Kidney tubule cell (primary cell): ENCODE measurements at regions not wholly inside any gene's neighbourhood (a gene's known extent, or its start where the extent isn't known, plus 50 kb on each side); places are given as distances from the start of the nearest gene placed in this dataset.
"Not testable (repeated sequence)": the region's sequence is repeated elsewhere in the genome, so short reads cannot be mapped to it uniquely, and the experiment has no call there.

ENCODE experiments used
- DNase-seq: peaks from one replicate; pipeline ENCODE4 v3.0.0-alpha.2; 2018; ENCODE audit warnings: low spot score

- DNase-seq: no peak
Measured at GRCh38 chr1:30184393-30185141, 538.8 kb downstream of the MATN1 start.

GRCh38 chr1:30183895-30184294 lies 539.5 kb downstream of the MATN1 start:
- no peak for DNase-seq

- no peak for DNase-seq
Measured at GRCh38 chr1:30183006-30183405, 540.4 kb downstream of the MATN1 start.

- DNase-seq: no peak
Measured at GRCh38 chr1:30179942-30180543, 543.3 kb downstream of the MATN1 start.

- no peak for DNase-seq
Measured at GRCh38 chr1:30176477-30176876, 546.9 kb downstream of the MATN1 start.

GRCh38 chr1:30174499-30174898 lies 548.9 kb downstream of the MATN1 start:
- no peak for DNase-seq

- DNase-seq: no peak
Measured at GRCh38 chr1:30173560-30173959, 549.8 kb downstream of the MATN1 start.

- no peak for DNase-seq
Measured at GRCh38 chr1:30172757-30173156, 550.6 kb downstream of the MATN1 start.

GRCh38 chr1:30172299-30172694 lies 551.1 kb downstream of the MATN1 start:
- no peak for DNase-seq

- DNase-seq: no peak
Measured at GRCh38 chr1:30171537-30172298, 551.7 kb downstream of the MATN1 start.

GRCh38 chr1:30169269-30169668 lies 554.1 kb downstream of the MATN1 start:
- no peak for DNase-seq

GRCh38 chr1:30166174-30166573 lies 557.2 kb downstream of the MATN1 start:
- DNase-seq: no peak

- DNase-seq: no peak
Measured at GRCh38 chr1:30165116-30165515, 558.3 kb downstream of the MATN1 start.

- DNase-seq: no peak
Measured at GRCh38 chr1:30164693-30165092, 558.7 kb downstream of the MATN1 start.

GRCh38 chr1:30162565-30162964 lies 560.8 kb downstream of the MATN1 start:
- DNase-seq: no peak

GRCh38 chr1:30161953-30162352 lies 561.4 kb downstream of the MATN1 start:
- DNase-seq: no peak

- no peak for DNase-seq
Measured at GRCh38 chr1:30160999-30161689, 562.2 kb downstream of the MATN1 start.

GRCh38 chr1:30159015-30159414 lies 564.4 kb downstream of the MATN1 start:
- no peak for DNase-seq

GRCh38 chr1:30155698-30156097 lies 567.7 kb downstream of the MATN1 start:
- not testable (repeated sequence) for DNase-seq

- not testable (repeated sequence) for DNase-seq
Measured at GRCh38 chr1:30155253-30155652, 568.1 kb downstream of the MATN1 start.

- no peak for DNase-seq
Measured at GRCh38 chr1:30153743-30154449, 569.5 kb downstream of the MATN1 start.

GRCh38 chr1:30151826-30152225 lies 571.6 kb downstream of the MATN1 start:
- DNase-seq: no peak
